KMS-11 (cell line): ENCODE measurements at regions not wholly inside any gene's neighbourhood (a gene's known extent, or its start where the extent isn't known, plus 50 kb on each side); places are given as distances from the start of the nearest gene placed in this dataset.
"Not testable (repeated sequence)": the region's sequence is repeated elsewhere in the genome, so short reads cannot be mapped to it uniquely, and the experiment has no call there.

Experiments used
- H2AFZ ChIP-seq: fragments of 200-600 bp; sonication (generic); 2 replicates; pipeline ENCODE4 v1.6.1; 2016; ENCODE audit warnings: antibody characterized with exemption, mixed run types, low read depth
- H3K27ac ChIP-seq: fragments of 200-600 bp; sonication (generic); 2 replicates; pipeline ENCODE4 v1.6.1; 2016; ENCODE audit warnings: mild to moderate bottlenecking, mixed run types
- H3K27me3 ChIP-seq: fragments of 200-600 bp; sonication (generic); 2 replicates; pipeline ENCODE4 v1.6.1; 2017; ENCODE audit warnings: mild to moderate bottlenecking, low read depth, mixed run types, moderate library complexity; ENCODE audit not compliant: insufficient read depth
- H3K36me3 ChIP-seq: fragments of 200-600 bp; sonication (generic); 2 replicates; pipeline ENCODE4 v1.6.1; 2017; ENCODE audit warnings: mild to moderate bottlenecking, mixed run types; ENCODE audit not compliant: insufficient read depth
- H3K4me1 ChIP-seq: fragments of 200-600 bp; sonication (generic); 2 replicates; pipeline ENCODE4 v1.6.1; 2016; ENCODE audit warnings: mild to moderate bottlenecking, low read depth, mixed run types; ENCODE audit not compliant: poor library complexity, severe bottlenecking
- H3K4me2 ChIP-seq: fragments of 200-600 bp; sonication (generic); 2 replicates; pipeline ENCODE4 v1.7.0; 2016; ENCODE audit warnings: mild to moderate bottlenecking, mixed run types
- H3K4me3 ChIP-seq: fragments of 200-600 bp; sonication (generic); IDR thresholded peaks from 2 replicates; pipeline ENCODE4 v1.6.1; 2017; ENCODE audit warnings: low read depth, low read length, mixed read lengths; ENCODE audit not compliant: insufficient read depth
- H3K79me2 ChIP-seq: fragments of 200-600 bp; sonication (generic); 2 replicates; pipeline ENCODE4 v1.6.1; 2016; ENCODE audit warnings: low read depth, mixed run types; ENCODE audit not compliant: insufficient read depth
- H3K9ac ChIP-seq: fragments of 200-600 bp; sonication (generic); 2 replicates; pipeline ENCODE4 v1.6.1; 2016; ENCODE audit warnings: mild to moderate bottlenecking, mixed run types
- H4K20me1 ChIP-seq: fragments of 200-600 bp; sonication (generic); 2 replicates; pipeline ENCODE4 v1.6.1; 2016; ENCODE audit warnings: mild to moderate bottlenecking, mixed run types; ENCODE audit not compliant: insufficient read depth
- CTCF ChIP-seq: fragments of 200-600 bp; sonication (generic); conservative IDR thresholded peaks from 2 replicates; pipeline ENCODE4 v1.6.1; 2017; ENCODE audit warnings: low read depth, mild to moderate bottlenecking, antibody characterized with exemption, low read length, moderate library complexity, mixed read lengths

GRCh38 chr6:863831-864230 lies 170.9 kb upstream of the EXOC2 start:
- H3K4me1 ChIP-seq = peaks cover 8% of the 10 kb centered on the region
- H3K36me3 ChIP-seq = no peaks in the 10 kb centered on the region
- no peak for TF ChIP-seq CTCF
- H4K20me1 ChIP-seq = no peaks in the 10 kb centered on the region
- H3K79me2 ChIP-seq = no peaks in the 10 kb centered on the region
- H3K27me3 ChIP-seq = no peaks in the 10 kb centered on the region
- H3K4me3 ChIP-seq = no peak overlapping the region
- no peak overlapping the region for H3K27ac ChIP-seq
- H3K9ac ChIP-seq = no peak overlapping the region
- no peak overlapping the region for H2AFZ ChIP-seq
- H3K4me2 ChIP-seq = no peak overlapping the region

GRCh38 chr6:863127-863526 lies 170.2 kb upstream of the EXOC2 start:
- H3K9ac ChIP-seq, H3K4me1 ChIP-seq, H3K36me3 ChIP-seq, H3K79me2 ChIP-seq, H3K27ac ChIP-seq, H4K20me1 ChIP-seq, H3K4me2 ChIP-seq, H3K27me3 ChIP-seq, H3K4me3 ChIP-seq, H2AFZ ChIP-seq: not testable (repeated sequence)

- no peak overlapping the region for H3K9ac ChIP-seq
- no peak overlapping the region for H3K4me2 ChIP-seq
- H2AFZ ChIP-seq = no peak overlapping the region
- no peaks in the 10 kb centered on the region for H3K79me2 ChIP-seq
- H3K27ac ChIP-seq = no peak overlapping the region
- H3K36me3 ChIP-seq = no peaks in the 10 kb centered on the region
- no peaks in the 10 kb centered on the region for H3K4me1 ChIP-seq
- H3K4me3 ChIP-seq = no peak overlapping the region
- no peak for TF ChIP-seq CTCF
- H3K27me3 ChIP-seq = no peaks in the 10 kb centered on the region
- H4K20me1 ChIP-seq = no peaks in the 10 kb centered on the region
These were observed 167.0 kb upstream of the EXOC2 start for GRCh38 chr6:859936-860335.

GRCh38 chr6:854406-855118 lies 161.6 kb upstream of the EXOC2 start:
- H3K4me2 ChIP-seq = no peak overlapping the region
- TF ChIP-seq CTCF = no peak

GRCh38 chr6:852216-852615 lies 159.3 kb upstream of the EXOC2 start:
- not testable (repeated sequence) for H3K4me1 ChIP-seq, H4K20me1 ChIP-seq, H3K79me2 ChIP-seq, H2AFZ ChIP-seq, H3K4me2 ChIP-seq, H3K27ac ChIP-seq, H3K9ac ChIP-seq, H3K27me3 ChIP-seq, H3K36me3 ChIP-seq, H3K4me3 ChIP-seq

More at GRCh38 chr6:854406-855118, 161.6 kb upstream of the EXOC2 start:
- Histone ChIP-seq H3K9ac (no peak overlapping the region), H3K4me1 (no peaks in the 10 kb centered on the region), H2AFZ (no peak overlapping the region), H4K20me1 (no peaks in the 10 kb centered on the region), H3K27ac (no peak overlapping the region), H3K27me3 (no peaks in the 10 kb centered on the region), H3K4me3 (no peak overlapping the region), H3K79me2 (no peaks in the 10 kb centered on the region), H3K36me3 (no peaks in the 10 kb centered on the region)
